ENCODE measurements at regions not wholly inside any gene's neighbourhood (a gene's known extent, or its start where the extent isn't known, plus 50 kb on each side); places are given as distances from the start of the nearest gene placed in this dataset.
"Not testable (repeated sequence)": the region's sequence is repeated elsewhere in the genome, so short reads cannot be mapped to it uniquely, and the experiment has no call there.

- peak; percentile 93 for DNase-seq
Observed at GRCh38 chr17:47066841-47067682, 88.0 kb upstream of the RPRML start.

GRCh38 chr17:47066095-47066494 lies 87.0 kb upstream of the RPRML start:
- no peak for DNase-seq

GRCh38 chr17:47064684-47065083 lies 85.6 kb upstream of the RPRML start:
- no peak for DNase-seq

GRCh38 chr17:47063475-47063874 lies 84.4 kb upstream of the RPRML start:
- no peak for DNase-seq

- not testable (repeated sequence) for DNase-seq
Observed at GRCh38 chr17:47062851-47063250, 83.8 kb upstream of the RPRML start.

GRCh38 chr17:47060005-47060404 lies 81.0 kb upstream of the RPRML start:
- DNase-seq, result not testable (repeated sequence)

- no peak for DNase-seq
Observed at GRCh38 chr17:47057830-47058229, 78.8 kb upstream of the RPRML start.

- not testable (repeated sequence) for DNase-seq
Observed at GRCh38 chr17:47057279-47057678, 78.2 kb upstream of the RPRML start.

GRCh38 chr17:47056687-47057086 lies 77.6 kb upstream of the RPRML start:
- not testable (repeated sequence) for DNase-seq
